ENCODE measurements at regions not wholly inside any gene's neighbourhood (a gene's known extent, or its start where the extent isn't known, plus 50 kb on each side); places are given as distances from the start of the nearest gene placed in this dataset.
A peak's percentile ranks its signal among the peaks of the same experiment; 100 is the strongest.

- peak; percentile 68 for DNase-seq
These were observed 393.2 kb upstream of the GALNT5 start for GRCh38 chr2:156864325-156864724.

GRCh38 chr2:156864753-156865152 is 392.8 kb upstream of the GALNT5 start:
- no peak for DNase-seq

GRCh38 chr2:156867201-156867600 is 390.3 kb upstream of the GALNT5 start:
- DNase-seq = no peak

GRCh38 chr2:156874707-156875106 is 382.8 kb upstream of the GALNT5 start:
- no peak for DNase-seq

- peak; percentile 89 for DNase-seq
These were observed 373.7 kb upstream of the GALNT5 start for GRCh38 chr2:156883804-156884203.

GRCh38 chr2:156884216-156884615 is 373.3 kb upstream of the GALNT5 start:
- peak; percentile 83 for DNase-seq

- peak; percentile 50 for DNase-seq
These were observed 366.9 kb upstream of the GALNT5 start for GRCh38 chr2:156890529-156891148.

GRCh38 chr2:156891609-156892008 is 365.9 kb upstream of the GALNT5 start:
- no peak for DNase-seq

- DNase-seq = peak; percentile 80
These were observed 364.8 kb upstream of the GALNT5 start for GRCh38 chr2:156892467-156893281.

GRCh38 chr2:156896294-156896693 is 361.2 kb upstream of the GALNT5 start:
- DNase-seq = no peak

GRCh38 chr2:156897548-156897947 is 360.0 kb upstream of the GALNT5 start:
- DNase-seq = no peak

- DNase-seq = no peak
These were observed 356.0 kb upstream of the GALNT5 start for GRCh38 chr2:156901373-156902031.

GRCh38 chr2:156903335-156903734 is 354.2 kb upstream of the GALNT5 start:
- no peak for DNase-seq

GRCh38 chr2:156907806-156908205 is 349.7 kb upstream of the GALNT5 start:
- DNase-seq = no peak

- no peak for DNase-seq
These were observed 348.7 kb upstream of the GALNT5 start for GRCh38 chr2:156908825-156909224.

- no peak for DNase-seq
These were observed 347.5 kb upstream of the GALNT5 start for GRCh38 chr2:156909983-156910382.

- no peak for DNase-seq
These were observed 342.2 kb upstream of the GALNT5 start for GRCh38 chr2:156915332-156915731.

GRCh38 chr2:156918410-156918809 is 339.1 kb upstream of the GALNT5 start:
- DNase-seq = no peak

- no peak for DNase-seq
These were observed 327.1 kb upstream of the GALNT5 start for GRCh38 chr2:156930423-156930822.

GRCh38 chr2:156933645-156934225 is 323.8 kb upstream of the GALNT5 start:
- DNase-seq = no peak

- DNase-seq = peak; percentile 80
These were observed 321.9 kb upstream of the GALNT5 start for GRCh38 chr2:156935616-156936015.

GRCh38 chr2:156937430-156937829 is 320.1 kb upstream of the GALNT5 start:
- DNase-seq = no peak

- DNase-seq = no peak
These were observed 312.6 kb upstream of the GALNT5 start for GRCh38 chr2:156944871-156945270.

- DNase-seq = no peak
These were observed 310.2 kb upstream of the GALNT5 start for GRCh38 chr2:156947261-156947660.

Data from NCI-H146 (cell line).